ENCODE measurements at regions not wholly inside any gene's neighbourhood (a gene's known extent, or its start where the extent isn't known, plus 50 kb on each side); places are given as distances from the start of the nearest gene placed in this dataset.

- H3K9ac ChIP-seq (ENCODE audit: low read depth, low read length): no peak overlapping the region
- H4K91ac ChIP-seq (ENCODE audit: insufficient read depth, low read depth, low read length): no peak overlapping the region
- TF ChIP-seq MAZ (IDR thresholded peaks at IDR 0.05; ENCODE audit: borderline replicate concordance, low read depth, low read length) (no peak), CEBPB (IDR thresholded peaks at IDR 0.05; ENCODE audit: low read depth, low read length) (no peak)
- BruUV-seq (replicated peaks): no TSS peak
- H2BK5ac ChIP-seq (ENCODE audit: low read depth, low read length, poor library complexity, severe bottlenecking): no peak overlapping the region
- in situ Hi-C loops (cut with MboI; ENCODE audit: low sequenced_read_pairs) (no loop called here), dilution Hi-C loops (cut with HindIII; ENCODE audit: low sequenced_read_pairs, unreplicated experiment) (no loop called here), intact Hi-C loops (cut with micrococcal nuclease) (no loop called here)
- H4K20me1 ChIP-seq (ENCODE audit: insufficient read depth, low read length): no peaks in the 10 kb centered on the region
- H3K4ac ChIP-seq (ENCODE audit: low read depth, low read length): no peak overlapping the region
- no peaks in the 10 kb centered on the region for H3K27me3 ChIP-seq (ENCODE audit: control insufficient read depth, insufficient read depth, low read length)
- no peak overlapping the region for H3K4me2 ChIP-seq (ENCODE audit: low read depth, low read length)
- POLR2A ChIA-PET (ENCODE audit: unreplicated experiment): no interaction called here
- H3K18ac ChIP-seq (ENCODE audit: low read depth, low read length): no peak overlapping the region
- H3K36me3 ChIP-seq (ENCODE audit: control insufficient read depth, insufficient read depth, low read length): no peaks in the 10 kb centered on the region
- H2BK15ac ChIP-seq (ENCODE audit: low read depth, low read length): no peak overlapping the region
- H2BK120ac ChIP-seq (ENCODE audit: low read depth, low read length): no peak overlapping the region
- no CpG with 5 or more reads among the region's 2 CpGs for WGBS, 2 experiments (ENCODE audit: extremely low coverage in 2 of 2, insufficient read length in 1 of 2)
- H2AK5ac ChIP-seq (ENCODE audit: low read depth, low read length): no peak overlapping the region
- no peak overlapping the region for H4K5ac ChIP-seq (ENCODE audit: low read depth, low read length)
- ATAC-seq (ENCODE audit: low read depth) (no peak), DNase-seq (no peak)
- H3K23ac ChIP-seq (ENCODE audit: low read depth, low read length): no peak overlapping the region
- no peak overlapping the region for H4K8ac ChIP-seq (ENCODE audit: low read depth in 2 of 2, low read length in 2 of 2)
- H3K4me1 ChIP-seq (ENCODE audit: control insufficient read depth, insufficient read depth, low read length): no peaks in the 10 kb centered on the region
- no peak overlapping the region for H3K56ac ChIP-seq (ENCODE audit: extremely low read depth, insufficient read depth, low read length)
- H2BK20ac ChIP-seq (ENCODE audit: low read depth, low read length): no peak overlapping the region
- H3K79me1 ChIP-seq (ENCODE audit: low read depth in 1 of 2, low read length in 2 of 2): no peaks in the 10 kb centered on the region
- no peak overlapping the region for H3K27ac ChIP-seq (ENCODE audit: insufficient read depth, low read length)
- CTCF ChIA-PET: no interaction called here
- no peak overlapping the region for H3K14ac ChIP-seq (replicated peaks; ENCODE audit: low read depth, low read length)
- H2AFZ ChIP-seq (replicated peaks; ENCODE audit: low read length, poor library complexity): no peak overlapping the region
- H3K4me3 ChIP-seq (ENCODE audit: insufficient read depth, low read depth, low read length): no peak overlapping the region
- H3K9me1 ChIP-seq (ENCODE audit: insufficient read depth, low read length): no peaks in the 10 kb centered on the region
- no peak overlapping the region for H2AK9ac ChIP-seq (replicated peaks; ENCODE audit: low read depth, low read length, poor library complexity)
- H3K9me3 ChIP-seq (ENCODE audit: control insufficient read depth, insufficient read depth, low read length): no peaks in the 10 kb centered on the region
Observed at GRCh38 chr2:180187611-180188010, 180.5 kb upstream of the CWC22 start.
